Lower lobe of right lung (tissue), 2 donors: ENCODE measurements at regions not wholly inside any gene's neighbourhood (a gene's known extent, or its start where the extent isn't known, plus 50 kb on each side); places are given as distances from the start of the nearest gene placed in this dataset.

Experiments used
- ATAC-seq, 2 donors: fragments of 200-7000 bp; cut with Tn5 transposase; one replicate each; pipeline ENCODE4 v1.9.1; 2020 to 2022; ENCODE audit warnings: mild to moderate bottlenecking in 2 of 2, moderate library complexity in 2 of 2
- DNase-seq: peaks from one replicate; pipeline ENCODE4 v3.0.0-alpha.2; 2020
- H3K27ac ChIP-seq: fragments of 200-600 bp; one replicate; pipeline ENCODE4 v1.8.0; 2022
- H3K27me3 ChIP-seq: fragments of 200-600 bp; one replicate; pipeline ENCODE4 v1.8.0; 2022; ENCODE audit warnings: low read depth
- H3K36me3 ChIP-seq: fragments of 200-600 bp; one replicate; pipeline ENCODE4 v1.8.0; 2022; ENCODE audit warnings: mild to moderate bottlenecking
- H3K4me1 ChIP-seq: fragments of 200-600 bp; one replicate; pipeline ENCODE4 v1.8.0; 2022
- H3K4me3 ChIP-seq: fragments of 200-600 bp; one replicate; pipeline ENCODE4 v1.8.0; 2022; ENCODE audit warnings: mild to moderate bottlenecking
- H3K9me3 ChIP-seq: fragments of 200-600 bp; one replicate; pipeline ENCODE4 v1.8.0; 2022
- CTCF ChIP-seq: fragments of 200-600 bp; IDR thresholded peaks from one replicate; pipeline ENCODE4 v1.8.0; 2022; ENCODE audit warnings: antibody characterized with exemption, mild to moderate bottlenecking
- intact Hi-C: fragments of 100-400 bp; cut with DNase I; formaldehyde crosslinking; loops from one replicate; pipeline ENCODE4 v1.11.0; 2022
- donor health status: DM: no; HTN: yes; CAD: no; lungs with severe emphysema.

GRCh38 chr2:193701484-193701883 lies 1506.8 kb upstream of the TMEFF2 start:
- Histone ChIP-seq H3K9me3 (no peaks in the 10 kb centered on the region), H3K4me1 (no peaks in the 10 kb centered on the region), H3K27ac (no peak overlapping the region), H3K36me3 (no peaks in the 10 kb centered on the region), H3K27me3 (no peaks in the 10 kb centered on the region), H3K4me3 (no peak overlapping the region)
- intact Hi-C loops, result no loop called here
- ATAC-seq (no peak), DNase-seq (no peak)
- no peak for TF ChIP-seq CTCF

- Histone ChIP-seq H3K27me3 (no peaks in the 10 kb centered on the region), H3K27ac (no peak overlapping the region), H3K36me3 (no peaks in the 10 kb centered on the region), H3K4me3 (no peak overlapping the region), H3K9me3 (no peaks in the 10 kb centered on the region), H3K4me1 (no peaks in the 10 kb centered on the region)
- intact Hi-C loops, result no loop called here
- ATAC-seq (no peak), DNase-seq (no peak)
- TF ChIP-seq CTCF, result no peak
Measured at GRCh38 chr2:193695367-193695766, 1500.6 kb upstream of the TMEFF2 start.

GRCh38 chr2:193693758-193694157 lies 1499.0 kb upstream of the TMEFF2 start:
- intact Hi-C loops, result no loop called here
- H3K4me3 ChIP-seq, result no peak overlapping the region
- no peaks in the 10 kb centered on the region for H3K36me3 ChIP-seq
- H3K9me3 ChIP-seq, result no peaks in the 10 kb centered on the region
- ATAC-seq (no peak), DNase-seq (no peak)
- H3K27ac ChIP-seq, result no peak overlapping the region
- no peak for TF ChIP-seq CTCF
- H3K4me1 ChIP-seq, result no peaks in the 10 kb centered on the region
- no peaks in the 10 kb centered on the region for H3K27me3 ChIP-seq

- intact Hi-C loops, result no loop called here
- Histone ChIP-seq H3K4me3 (no peak overlapping the region), H3K27ac (no peak overlapping the region), H3K9me3 (no peaks in the 10 kb centered on the region), H3K4me1 (no peaks in the 10 kb centered on the region), H3K36me3 (no peaks in the 10 kb centered on the region), H3K27me3 (no peaks in the 10 kb centered on the region)
- DNase-seq, result no peak
- TF ChIP-seq CTCF, result no peak
- ATAC-seq, result no peak
Measured at GRCh38 chr2:193690572-193690971, 1495.8 kb upstream of the TMEFF2 start.

- ATAC-seq, result no peak
- TF ChIP-seq CTCF, result no peak
- H3K9me3 ChIP-seq, result no peaks in the 10 kb centered on the region
- intact Hi-C loops, result no loop called here
- H3K4me1 ChIP-seq, result no peaks in the 10 kb centered on the region
- H3K27ac ChIP-seq, result no peak overlapping the region
- no peak for DNase-seq
- no peak overlapping the region for H3K4me3 ChIP-seq
- H3K36me3 ChIP-seq, result no peaks in the 10 kb centered on the region
- H3K27me3 ChIP-seq, result no peaks in the 10 kb centered on the region
Measured at GRCh38 chr2:193687195-193687594, 1492.5 kb upstream of the TMEFF2 start.

GRCh38 chr2:193679847-193680246 lies 1485.1 kb upstream of the TMEFF2 start:
- no peak for TF ChIP-seq CTCF
- no peak overlapping the region for H3K4me3 ChIP-seq
- no peak for DNase-seq
- intact Hi-C loops, result no loop called here
- no peak overlapping the region for H3K27ac ChIP-seq
- no peak for ATAC-seq
- H3K36me3 ChIP-seq, result no peaks in the 10 kb centered on the region
- H3K4me1 ChIP-seq, result no peaks in the 10 kb centered on the region
- no peaks in the 10 kb centered on the region for H3K27me3 ChIP-seq
- H3K9me3 ChIP-seq, result no peaks in the 10 kb centered on the region
